ENCODE measurements at regions not wholly inside any gene's neighbourhood (a gene's known extent, or its start where the extent isn't known, plus 50 kb on each side); places are given as distances from the start of the nearest gene placed in this dataset.

- TF ChIP-seq CTCF (IDR thresholded peaks at IDR 0.05) (no peak), POLR2A (IDR thresholded peaks at IDR 0.05) (no peak)
These were observed 396.0 kb upstream of the MCTP2 start for GRCh38 chr15:93835344-93835743.
